GM19324 (cell line): ENCODE measurements at regions not wholly inside any gene's neighbourhood (a gene's known extent, or its start where the extent isn't known, plus 50 kb on each side); places are given as distances from the start of the nearest gene placed in this dataset.
"Not testable (repeated sequence)": the region's sequence is repeated elsewhere in the genome, so short reads cannot be mapped to it uniquely, and the experiment has no call there.

Experiments used
- ATAC-seq: cut with Tn5 transposase; IDR thresholded peaks from one replicate; pipeline ENCODE4 v1.9.1; 2021; ENCODE audit warnings: mild to moderate bottlenecking, moderate library complexity; ENCODE audit not compliant: unreplicated experiment, low FRiP score

DNA sequence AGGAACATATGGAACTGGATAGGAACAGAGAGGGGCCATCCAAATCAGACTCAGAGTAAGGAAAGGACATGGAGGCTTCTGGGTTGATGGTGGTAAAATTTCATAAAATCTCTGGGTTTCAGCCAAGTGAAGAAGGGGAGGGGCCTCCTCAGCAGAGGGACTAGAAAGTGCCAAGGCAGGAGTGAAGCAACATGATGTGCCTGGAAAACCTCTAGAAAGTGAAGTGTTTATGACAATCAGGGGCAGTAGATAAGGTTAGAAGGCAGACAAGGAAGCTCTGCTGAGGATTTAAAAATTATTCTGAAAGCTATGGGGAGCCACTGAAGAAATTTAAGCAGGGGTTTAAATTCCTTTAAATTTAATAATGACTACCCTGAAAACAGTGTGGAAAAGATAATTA lies 126.0 kb upstream of the TENT5A start:
- ATAC-seq, result no peak

DNA sequence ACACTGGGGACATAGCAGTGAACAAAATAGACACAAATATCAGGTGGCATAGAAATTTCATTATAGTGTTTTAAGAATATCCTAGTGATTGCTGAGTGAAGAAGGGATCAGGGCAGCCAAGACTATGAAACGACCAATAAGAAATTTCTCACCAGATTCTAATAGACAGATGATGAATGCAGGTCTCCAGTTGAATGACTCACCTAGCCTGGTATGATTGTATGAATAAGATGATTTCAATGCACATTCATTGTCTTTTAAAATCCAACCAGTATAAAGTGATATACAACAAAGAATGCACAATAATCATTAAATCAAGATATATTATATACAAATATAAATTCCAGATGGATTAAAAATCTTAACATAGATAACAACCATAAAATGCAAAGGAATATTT lies 124.5 kb upstream of the TENT5A start:
- no peak for ATAC-seq

DNA sequence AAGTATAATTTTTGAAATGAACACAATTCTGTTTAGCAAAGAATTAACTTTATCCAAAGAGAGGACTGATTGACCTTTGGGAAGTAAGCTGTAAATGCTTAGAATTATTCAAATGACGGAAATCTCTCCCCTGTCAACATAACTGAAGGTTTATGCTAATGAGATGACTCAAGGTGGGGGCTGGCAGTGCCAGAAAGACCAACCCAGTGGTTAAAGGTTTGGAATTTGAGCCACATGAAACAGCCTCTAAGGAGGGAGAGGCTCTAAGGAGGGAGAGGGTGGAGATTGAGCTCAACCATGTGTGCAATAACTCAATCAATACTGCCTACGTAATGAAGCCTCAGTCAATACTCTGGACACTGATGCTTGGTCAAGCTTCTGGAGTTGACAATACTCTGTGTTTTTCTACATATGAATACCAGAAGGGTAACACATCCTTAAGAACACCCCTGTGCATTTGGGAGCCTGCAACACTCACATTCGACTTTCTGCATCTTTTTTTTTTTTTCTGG lies 123.4 kb upstream of the TENT5A start:
- no peak for ATAC-seq

DNA sequence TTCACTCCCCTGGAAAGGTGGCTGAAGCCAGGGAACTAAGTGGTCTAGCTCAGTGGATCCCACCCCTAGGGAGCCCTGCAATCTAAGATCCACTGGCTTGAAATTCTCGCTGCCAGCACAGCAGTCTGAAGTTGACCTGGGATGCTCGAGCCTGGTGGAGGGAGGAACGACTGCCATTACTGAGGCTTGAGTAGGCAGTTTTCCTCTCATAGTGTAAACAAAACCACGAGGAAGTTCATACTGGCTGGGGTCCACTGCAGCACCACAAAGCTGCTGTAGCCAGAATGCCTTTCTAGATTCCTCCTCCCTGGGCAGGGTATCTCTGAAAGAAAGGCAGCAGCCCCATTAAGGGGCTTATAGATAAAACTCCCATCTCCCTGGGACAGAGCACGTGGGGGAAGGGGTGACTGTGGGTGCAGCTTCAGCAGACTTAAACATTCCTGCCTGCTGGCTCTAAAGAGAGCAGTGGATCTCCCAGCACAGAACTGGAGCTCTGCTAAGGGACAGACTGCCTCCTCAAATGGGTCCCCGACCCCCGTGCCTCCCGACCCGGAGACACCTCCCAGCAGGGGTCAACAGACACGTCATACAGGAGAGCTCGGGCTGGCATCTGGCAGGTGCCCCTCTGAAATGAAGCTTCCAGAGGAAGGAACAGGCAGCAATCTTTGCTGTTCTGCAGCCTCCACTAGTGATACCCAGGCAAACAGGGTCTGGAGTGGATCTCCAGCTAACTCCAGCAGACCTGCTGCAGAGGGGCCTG lies 117.4 kb upstream of the TENT5A start:
- ATAC-seq, result not testable (repeated sequence)

DNA sequence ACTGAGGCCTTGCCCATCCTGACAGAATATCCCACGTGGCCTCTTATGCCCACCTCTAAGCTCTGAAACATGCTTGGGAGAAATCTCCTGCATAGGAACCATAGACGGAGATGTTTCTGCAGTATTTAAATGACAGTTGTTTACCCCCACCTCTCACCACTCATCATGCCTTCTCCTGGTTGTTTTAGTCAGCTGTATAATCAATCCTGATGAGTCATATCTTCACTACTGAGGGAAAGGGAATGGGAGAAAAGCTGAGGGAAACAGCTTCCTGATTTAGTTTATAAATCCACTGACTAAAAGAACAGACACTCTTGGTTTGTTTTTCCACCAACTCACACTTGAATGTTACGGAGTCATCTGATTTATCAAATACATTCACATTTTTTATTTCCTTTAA lies 113.2 kb upstream of the TENT5A start:
- ATAC-seq, result no peak

DNA sequence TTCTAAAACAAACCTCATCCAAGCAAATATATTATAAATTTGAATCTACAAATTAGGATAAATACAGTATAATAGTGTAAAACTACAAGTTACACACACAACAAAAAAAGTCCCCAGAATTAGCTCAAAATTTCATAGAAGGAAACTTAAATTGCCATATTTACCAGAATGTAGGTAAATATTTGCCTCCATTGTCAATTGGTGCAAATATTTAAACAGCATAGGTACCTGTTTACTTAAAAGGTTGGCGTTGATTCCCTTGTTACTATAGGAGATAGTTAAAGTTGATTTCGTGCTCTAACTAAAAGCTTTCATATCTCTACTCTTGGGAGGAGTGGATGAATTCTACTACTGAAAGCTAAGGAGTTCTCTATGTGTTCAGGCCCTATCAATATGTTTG lies 111.6 kb upstream of the TENT5A start:
- no peak for ATAC-seq

DNA sequence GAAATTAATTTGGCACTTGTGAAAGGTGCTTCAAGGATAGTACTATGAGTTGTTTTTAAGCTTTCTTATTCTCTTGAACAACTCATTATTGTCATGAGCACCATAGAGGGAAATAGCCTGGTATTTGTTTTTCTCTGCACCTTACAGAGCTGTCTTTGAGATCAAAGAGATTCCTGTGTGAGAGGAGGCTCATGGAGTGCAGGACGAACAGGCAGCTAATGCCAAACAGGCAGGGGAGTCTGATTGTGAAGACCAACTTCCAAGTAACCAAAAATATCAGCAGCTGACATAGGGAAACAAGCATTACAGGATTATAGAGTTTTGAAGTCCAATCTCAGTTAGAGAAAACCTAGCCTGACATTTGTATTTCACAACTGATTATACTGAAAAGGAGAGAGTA lies 110.6 kb upstream of the TENT5A start:
- no peak for ATAC-seq

DNA sequence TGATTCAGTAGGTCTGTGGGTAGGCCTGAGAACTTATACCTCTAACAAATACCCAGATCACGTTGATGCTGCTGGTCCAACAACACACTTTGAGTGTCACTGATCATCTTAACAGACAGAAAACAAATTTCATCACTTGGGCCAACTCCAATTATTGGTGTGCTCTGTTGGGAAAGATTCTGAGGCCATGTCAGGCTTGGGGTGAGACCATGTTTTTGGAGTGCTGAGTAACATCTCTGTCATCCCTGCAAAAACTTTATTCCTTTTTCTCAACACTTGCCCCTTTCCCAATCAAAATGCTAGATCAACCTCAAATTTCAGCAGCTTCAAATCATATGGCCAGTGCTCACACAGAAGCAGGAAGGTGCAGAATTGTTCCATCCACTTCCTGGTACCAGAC lies 108.8 kb upstream of the TENT5A start:
- ATAC-seq, result no peak

DNA sequence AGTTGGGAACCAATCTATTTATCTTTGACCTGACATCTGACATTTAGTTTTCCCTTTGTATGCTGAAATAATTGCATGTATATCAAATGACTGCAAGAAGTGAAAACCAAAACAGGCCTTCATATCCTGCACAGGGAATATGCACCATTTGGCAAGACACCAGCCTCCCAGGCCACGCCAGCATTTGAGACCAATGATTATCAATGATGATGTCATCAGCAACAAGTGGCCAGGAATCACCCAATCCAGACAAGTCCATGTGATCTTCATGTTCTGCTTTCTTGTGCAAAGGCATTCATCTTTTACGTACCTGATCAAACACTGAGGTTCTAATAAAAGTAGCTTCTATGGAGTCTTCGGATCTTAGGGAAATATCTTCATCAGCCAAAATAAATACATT lies 107.4 kb upstream of the TENT5A start:
- ATAC-seq, result no peak

DNA sequence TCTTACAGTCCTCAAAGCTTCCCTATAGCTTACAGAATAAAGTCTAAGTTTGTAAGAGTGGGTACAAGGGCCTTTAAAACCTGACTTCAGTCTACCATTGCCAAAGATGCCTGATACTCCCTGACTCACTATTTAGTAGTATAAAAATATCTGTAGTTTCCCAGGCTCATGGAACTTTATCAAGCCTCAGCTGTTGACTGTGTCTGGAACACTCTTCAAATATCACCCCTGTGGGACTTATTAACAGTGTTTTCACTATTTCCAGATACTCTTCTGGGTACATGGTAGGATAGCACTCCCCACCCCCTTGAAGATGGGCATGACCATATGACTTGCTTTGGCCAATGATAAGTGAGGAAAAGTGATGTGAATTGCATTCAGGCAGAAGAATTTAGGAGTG lies 105.3 kb upstream of the TENT5A start:
- no peak for ATAC-seq

DNA sequence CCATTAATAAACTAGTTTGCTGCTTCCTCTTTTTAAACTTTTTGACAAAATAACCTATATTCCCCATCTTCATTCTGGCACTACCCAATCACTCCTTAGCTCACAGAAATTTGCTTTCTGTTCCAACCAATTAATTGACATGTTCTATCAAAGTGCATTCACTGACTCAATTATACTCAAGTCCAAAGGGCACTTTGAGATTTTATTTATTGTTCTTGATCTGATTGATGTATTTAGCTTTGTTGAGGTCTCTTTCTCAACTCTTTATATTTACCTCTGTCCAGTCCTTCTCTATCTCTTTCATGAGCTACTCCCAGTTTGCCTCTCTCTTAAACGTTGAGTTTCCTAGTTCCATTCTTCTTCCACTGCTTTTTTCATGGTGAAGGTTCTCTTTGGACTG lies 104.4 kb upstream of the TENT5A start:
- ATAC-seq, result no peak

DNA sequence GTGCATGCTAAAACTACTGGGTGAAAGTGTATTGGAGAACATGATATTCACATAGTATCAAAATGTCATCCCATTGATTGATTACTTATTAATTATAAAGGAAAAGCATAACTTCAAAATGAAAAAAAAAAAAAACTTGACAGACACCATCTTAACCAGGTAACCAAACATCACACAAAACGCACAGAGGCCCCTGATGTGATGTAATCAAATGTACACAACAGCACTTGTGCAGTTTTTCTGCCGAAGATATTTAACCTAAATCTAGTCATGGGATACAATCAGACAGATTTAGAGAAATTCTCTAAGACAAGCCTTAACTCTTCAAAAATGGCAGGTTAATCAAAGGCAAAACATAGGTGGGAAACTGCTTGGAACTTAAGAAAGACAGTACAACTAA lies 102.0 kb upstream of the TENT5A start:
- ATAC-seq, result no peak

DNA sequence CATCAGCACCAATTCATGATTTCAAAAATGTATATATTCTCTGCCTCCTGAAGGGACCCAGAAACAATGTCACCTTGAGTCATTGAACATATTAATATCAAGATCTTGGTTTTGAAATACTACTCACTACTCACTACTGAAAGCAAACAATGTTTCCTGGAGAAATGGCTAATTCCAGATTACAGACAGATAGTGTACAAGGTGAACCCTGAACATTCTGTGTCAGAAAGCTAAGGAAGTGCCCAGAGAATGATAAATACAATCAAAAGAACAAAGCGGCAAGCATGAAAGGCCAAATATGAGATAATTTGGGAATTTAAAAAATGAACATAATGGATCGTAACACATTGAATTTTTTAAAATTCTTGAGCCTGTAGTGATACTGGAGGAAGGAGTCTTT lies 101.5 kb upstream of the TENT5A start:
- no peak for ATAC-seq

DNA sequence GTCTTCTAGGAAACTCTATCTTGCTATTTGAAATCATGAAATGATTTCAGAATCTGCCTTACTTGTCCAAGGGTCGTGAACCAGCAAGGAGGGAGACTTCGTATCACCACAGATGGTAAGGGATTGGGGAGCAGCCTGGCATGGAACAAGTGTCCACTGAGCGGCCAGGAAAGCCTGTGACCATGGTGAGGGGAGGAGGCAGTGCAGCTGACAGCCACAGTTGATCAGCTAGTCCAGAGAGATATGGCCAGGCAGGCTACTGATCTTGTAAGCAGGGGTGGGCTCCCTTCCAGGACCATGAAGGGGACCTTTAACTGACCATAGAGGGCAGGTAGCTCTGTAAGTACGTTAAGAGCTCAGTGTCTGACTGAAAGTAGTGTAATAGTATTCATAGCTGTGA lies 96.8 kb upstream of the TENT5A start:
- no peak for ATAC-seq

DNA sequence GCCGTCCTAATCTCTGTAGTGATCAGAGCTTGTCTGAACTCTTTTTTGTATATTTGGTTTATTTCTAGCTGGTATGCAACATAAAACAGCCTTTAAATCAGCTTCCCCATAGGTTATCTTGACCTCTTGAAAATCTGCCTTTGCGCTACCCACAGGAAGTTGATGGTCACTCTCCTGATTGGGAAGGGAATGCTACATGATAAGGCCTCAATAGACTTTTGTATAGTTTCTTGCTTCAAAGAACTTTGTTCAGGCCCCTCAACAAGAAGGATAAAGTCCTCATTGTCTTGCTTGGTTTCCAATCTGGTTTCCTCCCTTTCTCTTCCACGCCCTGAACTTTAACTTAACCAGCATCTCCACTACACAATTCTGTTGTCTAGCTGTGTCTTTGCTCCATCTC lies 95.4 kb upstream of the TENT5A start:
- no peak for ATAC-seq

DNA sequence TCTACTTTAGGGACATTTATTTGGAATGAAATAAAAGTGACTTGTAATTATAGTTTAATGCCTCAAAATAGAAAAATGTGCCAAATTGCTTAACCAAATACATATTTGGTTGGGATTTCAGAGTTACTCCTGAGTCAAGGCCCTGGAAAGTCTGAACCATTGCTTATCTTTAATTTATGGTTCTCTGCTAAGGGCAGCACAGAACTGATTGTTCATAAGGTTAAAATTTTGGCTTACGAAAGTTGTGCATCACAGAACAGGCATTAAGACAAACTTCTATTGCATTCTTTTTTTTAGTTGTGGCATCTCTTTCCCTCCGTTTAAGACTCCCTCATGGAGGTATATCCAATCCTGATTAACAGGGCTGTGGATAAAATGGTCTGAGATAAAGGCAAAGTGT lies 92.2 kb upstream of the TENT5A start:
- no peak for ATAC-seq

DNA sequence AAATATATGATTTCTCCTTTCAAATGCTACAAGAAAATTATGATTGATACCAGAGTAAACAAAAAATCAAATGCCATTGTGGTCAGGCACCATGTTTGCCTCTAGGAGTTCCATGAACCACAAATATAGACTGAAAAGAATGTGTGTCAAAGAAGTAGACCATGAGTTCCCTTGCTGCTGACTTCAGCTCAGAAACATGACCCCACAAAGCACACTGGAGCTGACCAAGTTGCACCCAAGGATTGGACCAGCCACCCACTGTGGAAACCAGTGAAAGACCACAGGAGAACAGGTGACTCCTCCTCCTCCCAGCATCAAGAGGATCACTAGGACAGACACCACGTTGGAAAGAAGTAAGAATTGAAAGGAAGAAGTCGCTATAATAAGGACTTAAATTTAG lies 90.8 kb upstream of the TENT5A start:
- no peak for ATAC-seq

DNA sequence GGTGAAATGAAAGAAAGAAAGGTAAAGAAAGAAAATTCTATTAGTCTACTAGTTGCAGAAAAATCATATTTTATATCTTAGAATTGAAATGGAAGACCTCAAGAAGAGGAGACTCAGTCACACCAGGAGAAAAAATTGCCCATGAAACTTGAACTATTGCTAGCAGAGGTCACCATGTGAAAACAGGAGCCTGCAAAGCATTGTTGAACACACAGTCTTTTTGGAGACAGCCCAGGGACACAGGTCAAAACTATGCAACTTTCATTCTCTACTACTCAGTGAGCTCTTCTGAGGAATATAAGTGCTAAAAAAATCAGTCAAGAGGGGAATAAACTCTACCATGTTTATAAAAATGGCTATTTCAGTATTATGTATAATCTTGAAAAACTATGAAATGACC lies 89.8 kb upstream of the TENT5A start:
- no peak for ATAC-seq

DNA sequence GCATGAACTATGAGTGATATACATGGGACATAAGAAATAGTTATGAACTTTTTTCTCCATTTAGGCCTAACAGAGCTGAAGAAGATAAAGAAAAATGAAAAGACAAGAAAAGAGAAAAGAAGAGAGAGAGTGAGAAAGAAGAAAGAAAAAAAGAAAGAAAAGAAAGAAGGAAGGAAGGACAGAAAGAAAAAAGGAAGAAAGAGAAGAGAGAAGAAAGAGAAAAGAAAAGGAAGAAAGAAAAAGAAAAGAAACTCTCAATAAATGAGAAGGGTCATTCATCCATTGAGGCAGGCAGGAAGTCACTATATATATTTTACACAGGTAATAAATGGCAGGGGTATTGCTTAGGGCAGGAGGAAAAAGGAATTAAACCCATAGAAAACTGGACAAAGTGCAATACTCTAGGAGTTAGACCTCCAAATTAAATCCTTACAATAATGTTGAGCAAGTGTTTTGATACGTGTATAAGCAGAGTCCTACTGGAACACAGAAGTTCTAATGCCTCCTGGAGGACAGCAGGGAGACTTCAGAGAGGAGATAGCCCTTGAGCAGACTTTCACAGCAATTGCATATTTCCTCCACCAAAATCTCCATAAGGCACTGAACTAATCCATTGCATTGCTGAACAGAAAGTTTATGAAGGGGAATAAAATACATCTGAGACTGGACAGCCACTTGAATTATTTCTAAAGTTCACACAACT lies 86.4 kb upstream of the TENT5A start:
- no peak for ATAC-seq

DNA sequence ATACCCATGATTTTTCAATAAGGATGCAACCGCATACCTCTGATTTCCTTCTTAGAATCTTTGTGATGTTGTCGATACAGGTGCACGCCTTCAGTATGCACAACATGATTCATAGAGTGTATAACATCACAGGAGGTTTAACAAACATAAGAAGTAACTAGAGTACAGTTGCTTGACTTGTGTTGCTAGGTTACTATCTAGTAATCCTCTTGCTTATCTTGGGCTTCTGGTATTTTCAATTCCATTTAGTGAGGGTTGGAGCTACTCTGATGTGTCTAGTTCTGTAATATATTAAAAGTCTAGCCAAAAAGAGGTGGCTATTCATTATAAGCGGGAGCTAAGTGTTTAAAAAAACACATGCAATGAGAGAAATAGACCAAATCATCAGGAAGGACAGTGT lies 85.5 kb upstream of the TENT5A start:
- ATAC-seq, result no peak

DNA sequence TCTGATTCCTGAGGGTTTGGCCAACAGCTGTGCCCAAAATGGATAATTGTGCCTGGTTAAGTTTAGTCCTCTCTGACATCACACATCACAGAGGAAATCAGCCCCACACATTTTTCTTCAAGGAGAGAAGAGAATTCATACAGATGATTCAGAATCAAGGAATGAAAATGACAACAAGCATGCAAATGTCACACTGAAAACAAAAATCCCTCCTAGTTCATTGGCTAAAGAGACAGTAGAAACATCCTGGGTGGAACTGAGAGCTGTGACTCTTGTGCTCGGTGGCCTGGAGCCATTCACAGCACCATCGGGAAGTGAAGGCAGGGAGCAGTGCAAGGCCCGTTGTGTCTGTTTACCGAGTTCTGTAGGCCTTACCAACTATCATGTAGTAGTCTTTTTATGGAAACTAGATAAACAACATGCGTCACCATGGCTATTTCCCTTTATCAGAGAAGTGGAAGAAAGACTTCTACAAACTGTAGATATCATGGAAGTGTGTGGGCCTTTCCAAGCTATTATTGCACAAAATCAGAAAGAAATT lies 81.7 kb upstream of the TENT5A start:
- ATAC-seq, result no peak

DNA sequence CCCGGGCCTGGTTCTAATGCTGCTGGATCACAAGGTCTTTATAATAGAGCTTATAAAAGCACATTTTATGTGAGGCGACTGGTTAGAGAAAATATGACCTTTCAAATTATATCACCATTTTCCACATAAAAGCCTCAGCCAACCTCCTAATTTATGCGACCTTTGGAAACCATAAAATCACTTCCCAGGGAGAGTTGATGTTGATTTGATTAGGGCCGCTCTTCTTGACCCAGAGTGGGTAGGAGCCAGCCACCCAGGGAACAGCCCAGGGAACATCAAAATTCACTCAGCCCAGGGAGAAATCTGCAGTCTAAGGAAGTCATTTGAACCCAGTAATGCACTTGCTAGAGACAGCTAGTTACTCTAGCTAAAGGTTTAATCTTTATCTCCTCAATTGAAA lies 79.8 kb upstream of the TENT5A start:
- no peak for ATAC-seq
